ENCODE measurements at regions not wholly inside any gene's neighbourhood (a gene's known extent, or its start where the extent isn't known, plus 50 kb on each side); places are given as distances from the start of the nearest gene placed in this dataset.
"Not testable (repeated sequence)": the region's sequence is repeated elsewhere in the genome, so short reads cannot be mapped to it uniquely, and the experiment has no call there.

DNA sequence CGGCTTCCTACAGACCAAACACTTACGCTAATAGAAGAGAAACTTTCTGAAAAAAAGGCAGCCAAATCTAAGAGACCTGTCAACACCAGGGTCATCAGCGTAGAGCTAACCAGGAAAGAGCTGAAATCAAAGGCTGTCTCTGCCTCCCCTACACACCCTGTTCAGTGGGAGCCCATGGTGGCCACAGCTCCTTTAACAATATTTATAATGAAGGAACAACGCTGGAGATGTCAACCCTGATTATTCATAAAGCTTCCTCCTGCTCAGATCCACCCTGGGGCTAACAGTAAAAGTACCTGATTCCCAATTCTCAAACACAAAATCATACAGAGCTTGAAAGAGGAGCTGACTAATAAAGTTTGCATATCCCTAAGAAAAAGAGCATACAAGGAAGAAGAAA, 133.7 kb downstream of the ANXA2 start:
- no peak for DNase-seq (ENCODE audit: low read depth)

DNA sequence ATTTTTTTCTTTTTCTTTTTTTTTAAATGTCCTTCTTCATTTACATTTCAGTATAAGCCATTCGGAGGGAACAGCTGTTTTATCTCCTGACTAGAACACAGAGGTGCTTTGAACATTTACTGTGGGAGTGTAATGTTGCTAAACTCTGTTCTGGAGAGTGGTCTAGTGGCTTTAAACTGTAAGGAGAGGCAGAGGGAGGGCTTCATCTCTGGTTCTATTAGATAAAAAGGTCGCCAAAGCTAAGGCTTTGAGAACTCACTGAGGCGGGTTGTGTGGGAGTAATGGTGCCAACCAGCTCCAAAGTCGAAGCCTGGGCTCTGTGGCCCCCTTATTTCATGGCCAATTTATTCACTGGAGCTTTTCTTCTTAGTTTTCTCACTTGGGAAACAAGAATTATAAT, 133.2 kb downstream of the ANXA2 start:
- DNase-seq (ENCODE audit: low read depth): no peak

DNA sequence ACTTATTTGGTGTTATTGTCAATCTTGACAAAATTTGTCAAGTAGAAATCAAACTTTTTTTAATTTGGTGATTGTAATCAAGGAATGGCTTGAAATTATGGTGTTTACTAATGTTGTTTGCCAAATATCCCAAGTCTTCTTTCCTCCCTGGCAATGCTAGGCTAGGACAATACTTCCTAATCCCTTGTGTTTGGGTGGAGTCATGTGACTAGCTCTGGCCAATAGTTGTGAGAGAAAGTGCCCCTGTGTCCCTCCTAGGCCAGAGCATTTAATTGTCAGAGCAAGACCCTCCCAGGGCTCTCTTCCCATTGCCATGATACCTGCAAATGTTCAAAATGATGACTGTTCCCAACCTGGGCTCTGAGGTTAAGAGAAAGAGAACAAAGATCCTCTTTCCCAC, 132.7 kb downstream of the ANXA2 start:
- no peak for DNase-seq (ENCODE audit: low read depth)

DNA sequence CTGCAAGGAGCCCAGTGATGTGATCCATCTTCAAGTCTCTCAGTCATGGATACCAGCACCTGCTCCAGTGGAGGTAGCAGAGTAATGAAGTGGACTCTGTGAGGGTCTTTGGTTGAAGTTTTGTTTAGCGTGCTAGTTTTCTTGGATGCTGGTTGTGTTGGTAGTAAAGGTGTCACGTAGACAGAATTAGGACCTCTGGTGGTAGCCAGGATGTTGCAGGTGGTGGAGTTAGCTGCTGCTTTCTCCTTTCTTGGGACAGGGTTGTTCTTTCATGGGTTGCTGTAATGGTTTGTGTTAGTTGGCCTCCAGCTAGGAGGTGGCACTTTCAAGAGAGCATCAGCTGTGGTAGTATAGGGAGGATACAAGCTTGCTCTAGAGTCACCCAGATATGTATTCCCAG, 125.2 kb downstream of the ANXA2 start:
- DNase-seq (ENCODE audit: low read depth): no peak

DNA sequence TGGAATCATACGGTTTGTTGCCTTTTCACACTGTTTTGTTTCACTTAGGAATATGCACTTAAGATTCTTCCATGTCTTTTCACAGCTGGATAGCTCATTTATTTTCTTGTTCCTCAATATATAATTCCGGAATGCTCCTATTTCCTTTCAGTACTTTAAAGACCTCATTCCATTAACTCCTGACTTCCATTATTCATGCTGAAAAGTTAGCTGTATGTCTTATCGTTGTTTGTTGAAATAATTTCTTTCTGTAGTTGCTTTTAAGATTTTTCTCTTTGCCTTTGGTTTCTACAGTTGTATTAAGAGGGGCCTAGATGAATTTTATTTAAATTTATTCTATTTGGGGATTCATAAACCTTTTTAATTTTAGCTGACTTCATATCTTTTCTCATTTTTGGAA, 122.2 kb downstream of the ANXA2 start:
- no peak for DNase-seq (ENCODE audit: low read depth)

DNA sequence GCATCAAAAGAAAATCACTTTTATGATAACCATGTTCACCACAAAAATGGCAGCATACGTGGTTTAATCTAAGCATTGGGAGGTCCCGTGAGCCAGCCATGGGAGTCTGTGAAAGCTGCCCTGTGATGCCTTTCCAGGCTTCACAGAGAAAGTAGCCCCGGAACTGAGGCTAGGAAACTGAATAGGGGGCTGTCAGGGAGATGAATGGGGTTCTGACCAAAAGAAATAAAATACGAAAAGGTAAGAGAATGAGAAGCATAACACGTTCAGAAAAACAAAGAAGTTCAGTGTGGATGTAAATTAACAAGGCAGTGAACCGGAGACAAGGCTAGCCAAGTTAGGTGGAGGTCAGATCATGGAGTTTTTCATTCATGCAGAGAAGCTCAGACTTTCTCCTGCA, 118.9 kb downstream of the ANXA2 start:
- DNase-seq (ENCODE audit: low read depth): no peak

DNA sequence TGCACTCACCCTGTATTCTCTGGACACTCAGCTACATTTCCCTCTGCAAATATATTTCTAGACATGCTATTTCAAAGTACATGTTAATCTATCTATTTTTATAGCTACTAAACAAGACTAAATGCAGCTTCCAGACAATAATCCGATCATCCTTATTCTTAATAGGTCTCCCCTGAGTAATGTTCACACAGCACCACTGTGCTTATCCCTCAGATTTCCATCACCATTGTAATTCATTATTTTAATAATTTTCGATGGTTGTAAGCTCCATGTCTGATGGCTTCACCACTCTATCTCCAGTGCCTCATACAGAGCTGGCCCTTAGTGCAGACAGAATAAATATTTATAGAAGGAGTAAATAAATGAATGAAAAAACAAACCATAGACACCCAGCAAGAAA, 117.5 kb downstream of the ANXA2 start:
- DNase-seq (ENCODE audit: low read depth): no peak

DNA sequence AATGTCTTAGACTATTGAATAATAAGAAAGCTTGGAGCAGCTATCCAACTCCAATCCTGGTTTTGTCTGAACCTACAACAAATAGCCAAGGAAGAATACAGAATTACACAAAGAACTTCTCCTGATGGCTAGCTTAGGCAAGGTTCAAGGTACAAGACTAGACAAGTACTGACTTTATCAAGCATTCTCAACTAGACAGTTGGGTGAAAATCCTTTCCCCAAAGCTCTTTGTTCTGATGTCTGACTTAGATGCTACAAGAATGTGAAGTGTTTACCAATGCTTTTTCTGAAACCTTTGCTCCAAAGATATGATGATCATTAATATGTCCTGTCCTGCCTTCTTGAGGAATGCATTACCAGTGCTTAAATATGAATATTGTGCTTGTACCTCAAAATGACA, 113.8 kb downstream of the ANXA2 start:
- no peak for DNase-seq (ENCODE audit: low read depth)

DNA sequence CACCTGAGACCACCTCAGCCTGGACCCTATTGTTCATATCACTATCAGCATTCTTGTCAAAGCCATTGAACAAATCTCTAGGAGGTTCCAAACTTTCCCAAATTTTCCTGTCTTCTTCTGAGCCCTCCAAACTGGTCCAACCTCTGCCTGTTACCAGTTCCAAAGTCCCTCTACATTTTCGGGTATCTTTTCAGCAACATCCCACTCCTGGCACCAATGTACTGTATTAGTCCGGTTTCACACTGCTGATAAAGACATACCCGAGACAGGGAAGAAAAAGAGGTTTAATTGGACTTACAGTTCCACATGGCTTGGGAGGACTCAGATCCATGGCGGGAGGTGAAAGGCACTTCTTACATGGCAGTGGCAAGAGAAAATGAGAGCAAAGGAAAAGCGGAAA, 101.9 kb downstream of the ANXA2 start:
- DNase-seq (ENCODE audit: low read depth): not testable (repeated sequence)

DNA sequence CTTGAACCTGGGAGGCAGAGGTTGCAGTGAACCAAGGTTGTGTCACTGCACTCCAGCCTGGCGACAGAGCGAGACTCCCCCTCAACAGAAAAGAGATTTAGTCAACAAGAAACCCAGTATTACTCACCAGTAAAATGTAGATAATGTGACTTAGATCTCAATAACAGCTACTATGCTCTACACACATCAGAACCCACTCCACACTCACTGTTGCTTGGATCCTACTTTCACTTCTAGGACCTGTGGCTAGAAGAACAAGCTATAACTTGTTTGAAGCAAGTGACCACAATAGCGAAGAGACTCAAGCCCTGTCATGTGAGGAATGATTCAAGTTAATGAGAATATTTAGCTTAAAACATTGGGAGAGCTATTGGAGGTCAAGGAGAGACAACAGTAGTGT, 100.7 kb downstream of the ANXA2 start:
- no peak for DNase-seq (ENCODE audit: low read depth)
